ENCODE measurements at regions not wholly inside any gene's neighbourhood (a gene's known extent, or its start where the extent isn't known, plus 50 kb on each side); places are given as distances from the start of the nearest gene placed in this dataset.
"Not testable (repeated sequence)": the region's sequence is repeated elsewhere in the genome, so short reads cannot be mapped to it uniquely, and the experiment has no call there.

DNA sequence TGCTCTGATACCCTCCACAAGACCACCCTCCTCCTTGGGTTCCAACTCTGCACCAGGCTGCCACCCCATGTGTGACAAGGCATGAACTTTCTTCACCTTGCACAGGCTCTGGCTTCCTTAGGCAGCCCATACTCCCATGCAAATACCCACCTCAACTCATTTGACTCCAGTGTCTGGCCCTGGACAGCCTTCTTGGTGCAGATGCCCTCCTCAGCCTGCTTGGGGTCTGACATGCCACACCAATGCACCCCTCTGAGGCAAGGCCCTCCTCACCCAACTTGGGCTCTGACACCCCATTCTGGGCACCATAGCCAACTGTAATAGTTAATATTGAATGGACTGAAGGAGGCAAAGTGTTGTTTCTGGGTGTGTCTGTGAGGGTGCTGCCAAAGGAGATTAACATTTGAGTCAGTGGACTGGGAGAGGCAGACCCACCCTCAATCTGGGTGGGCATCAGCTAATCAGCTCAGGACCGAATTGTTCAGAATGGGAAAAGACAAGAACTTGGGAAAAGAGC, 115.0 kb upstream of the EPB41L4A start:
- no peak for DNase-seq (ENCODE audit: low read depth)

DNA sequence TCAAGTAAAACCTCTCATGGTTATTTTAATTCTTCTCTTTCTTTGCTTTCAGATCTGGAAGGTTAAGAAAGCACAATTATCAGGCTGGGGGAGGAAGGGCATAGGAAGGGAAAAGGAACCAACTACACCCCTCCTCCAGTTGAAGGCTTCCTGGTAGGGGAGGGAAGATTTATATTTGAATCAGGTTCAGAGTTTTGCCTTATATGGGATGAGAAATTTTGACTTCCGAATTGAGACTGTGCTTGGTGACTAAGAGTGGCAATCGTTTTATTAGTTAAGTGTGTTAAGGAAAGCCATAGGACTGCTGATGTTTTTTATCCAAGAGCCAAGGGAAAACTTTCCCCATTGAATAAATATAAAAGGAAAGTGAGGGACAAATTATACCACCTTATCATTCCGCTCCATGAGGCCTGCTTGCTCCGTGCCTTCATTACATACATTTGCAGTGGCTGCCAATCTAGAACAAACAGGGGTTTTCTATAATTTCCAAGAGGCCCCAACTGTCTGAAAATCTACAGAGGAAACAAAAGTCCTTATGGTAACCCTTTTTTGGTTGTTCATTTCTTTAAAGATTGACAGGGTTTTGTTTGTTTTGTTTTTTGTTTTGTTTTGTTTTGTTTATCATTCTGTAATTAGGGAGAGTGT, 115.7 kb upstream of the EPB41L4A start:
- no peak for DNase-seq (ENCODE audit: low read depth)

- DNase-seq (ENCODE audit: low read depth) = no peak
Observed at GRCh38 chr5:112535356-112535755, 116.3 kb upstream of the EPB41L4A start.

- DNase-seq (ENCODE audit: low read depth) = not testable (repeated sequence)
Observed at GRCh38 chr5:112544558-112544957, 125.5 kb upstream of the EPB41L4A start.

DNA sequence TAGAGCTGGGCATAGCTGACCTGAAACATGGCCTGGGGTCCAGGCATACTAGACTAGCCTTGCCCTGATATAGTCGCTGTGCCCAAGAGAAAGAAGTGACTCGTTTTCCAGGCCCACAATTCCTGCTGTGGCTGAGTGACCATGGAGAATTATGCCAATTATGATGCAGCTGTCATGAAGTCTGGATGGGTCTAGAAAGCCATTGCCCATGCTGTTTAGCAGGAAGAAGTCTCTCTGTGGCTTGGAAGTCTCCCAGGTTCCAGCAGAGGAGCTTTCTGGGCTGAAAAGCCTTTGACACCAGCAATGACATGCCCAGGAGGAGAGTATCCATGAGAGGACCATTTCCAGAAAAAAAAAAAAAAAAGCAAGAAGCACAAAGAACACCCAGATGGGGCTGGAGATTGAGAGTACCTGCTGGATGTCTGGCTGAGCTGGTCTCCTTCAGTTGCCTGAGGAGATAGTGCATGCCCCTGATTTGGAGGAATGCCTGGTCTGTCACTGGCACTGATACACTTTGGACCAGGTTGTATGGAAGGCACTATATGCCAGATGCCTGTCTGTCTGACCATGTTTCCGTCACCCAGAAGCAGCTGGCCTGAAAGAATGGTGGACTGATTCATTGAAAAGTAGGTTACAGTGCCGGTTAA, 128.0 kb upstream of the EPB41L4A start:
- peak; percentile 44 for DNase-seq (ENCODE audit: low read depth)

- peak; percentile 73 for DNase-seq (ENCODE audit: low read depth)
Observed at GRCh38 chr5:112548246-112548881, 129.3 kb upstream of the EPB41L4A start.

- no peak for DNase-seq (ENCODE audit: low read depth)
Observed at GRCh38 chr5:112549127-112549526, 130.1 kb upstream of the EPB41L4A start.

GRCh38 chr5:112549605-112550166, 130.6 kb upstream of the EPB41L4A start:
- DNase-seq (ENCODE audit: low read depth) = no peak

- DNase-seq (ENCODE audit: low read depth) = peak; percentile 45
Observed at GRCh38 chr5:112551419-112552032, 132.4 kb upstream of the EPB41L4A start.

DNA sequence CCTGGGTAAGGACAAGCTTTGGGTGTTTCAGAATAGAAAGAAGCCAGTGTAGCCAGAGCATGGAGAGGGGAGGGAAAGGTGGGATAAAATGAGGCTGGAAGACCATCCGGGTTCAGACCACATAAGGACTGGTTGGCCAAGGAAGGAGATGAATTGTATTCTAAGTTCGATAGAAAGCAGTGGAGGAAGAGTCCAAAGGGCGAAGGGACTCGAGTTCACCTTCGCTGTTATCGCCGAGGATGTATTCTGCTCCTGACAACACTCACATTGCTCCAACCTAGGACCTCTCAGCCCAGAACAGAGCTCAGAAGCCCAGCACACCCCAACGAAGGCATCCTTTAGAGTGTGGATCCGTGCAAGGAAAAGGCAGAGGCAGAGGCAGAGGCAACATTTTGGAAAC, 133.1 kb upstream of the EPB41L4A start:
- DNase-seq (ENCODE audit: low read depth) = no peak

GRCh38 chr5:112552791-112553190, 133.7 kb upstream of the EPB41L4A start:
- DNase-seq (ENCODE audit: low read depth) = no peak

- peak; percentile 56 for DNase-seq (ENCODE audit: low read depth)
Observed at GRCh38 chr5:112554101-112554977, 135.3 kb upstream of the EPB41L4A start.

DNA sequence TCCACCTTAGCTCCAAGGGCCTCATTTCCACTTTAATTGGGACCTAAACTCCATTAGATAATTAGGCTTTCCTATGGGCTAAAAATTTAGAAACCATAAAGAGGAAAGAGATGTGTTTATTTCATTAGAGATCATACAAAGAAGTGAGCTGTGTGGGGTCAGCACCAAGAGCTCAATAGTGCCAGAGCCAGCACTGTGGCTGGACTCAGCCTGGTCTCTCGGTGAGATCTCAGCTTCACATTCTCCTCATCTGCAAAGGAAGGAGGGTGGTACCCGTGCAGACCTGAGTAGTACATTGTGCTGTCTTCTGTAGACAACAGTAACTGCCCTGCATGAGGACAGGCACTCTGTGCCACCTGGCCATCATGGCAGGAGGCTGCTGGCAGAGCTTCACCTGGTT, 136.1 kb upstream of the EPB41L4A start:
- no peak for DNase-seq (ENCODE audit: low read depth)

DNA sequence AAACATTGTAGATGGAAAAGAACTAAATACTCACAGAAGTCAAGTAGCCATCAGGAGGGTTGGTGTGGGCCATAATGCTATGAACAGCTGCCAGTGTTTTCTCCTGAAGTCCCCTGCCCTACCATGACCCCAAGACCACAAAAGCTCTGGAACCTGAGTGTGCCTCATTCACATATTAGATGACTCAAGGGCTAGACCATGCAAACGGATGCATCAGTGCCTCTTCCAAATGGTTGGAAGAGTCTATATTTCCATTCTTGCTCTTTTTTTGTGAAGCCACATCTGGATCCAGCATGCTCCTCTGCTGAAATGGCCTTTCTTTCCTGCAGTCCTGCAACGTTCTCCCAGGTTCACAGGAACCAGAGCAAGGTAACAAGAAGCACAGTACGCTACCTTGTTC, 136.6 kb upstream of the EPB41L4A start:
- peak; percentile 86 for DNase-seq (ENCODE audit: low read depth)

GRCh38 chr5:112559501-112559900, 140.4 kb upstream of the EPB41L4A start:
- peak; percentile 75 for DNase-seq (ENCODE audit: low read depth)

- no peak for DNase-seq (ENCODE audit: low read depth)
Observed at GRCh38 chr5:112560371-112560770, 141.3 kb upstream of the EPB41L4A start.

- DNase-seq (ENCODE audit: low read depth) = no peak
Observed at GRCh38 chr5:112563169-112563826, 144.2 kb upstream of the EPB41L4A start.

DNA sequence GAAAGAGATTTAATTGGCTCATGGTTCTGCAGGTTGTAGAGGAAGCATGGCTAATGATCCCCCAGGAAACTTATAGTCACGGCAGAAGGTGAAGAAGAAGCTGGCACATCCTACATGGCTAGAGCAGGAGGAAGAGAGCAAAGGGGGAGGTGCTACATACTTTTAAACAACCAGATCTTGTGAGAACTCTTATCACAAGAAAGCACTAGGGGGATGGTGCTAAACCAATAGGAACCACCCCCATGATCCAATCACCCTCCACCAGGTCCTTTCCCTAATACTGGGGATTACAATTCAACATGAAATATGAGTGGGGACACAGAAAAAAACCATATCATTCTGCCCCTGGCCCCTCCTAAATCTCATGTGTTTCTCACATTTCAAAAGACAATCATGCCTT, 147.2 kb upstream of the EPB41L4A start:
- DNase-seq (ENCODE audit: low read depth) = no peak

DNA sequence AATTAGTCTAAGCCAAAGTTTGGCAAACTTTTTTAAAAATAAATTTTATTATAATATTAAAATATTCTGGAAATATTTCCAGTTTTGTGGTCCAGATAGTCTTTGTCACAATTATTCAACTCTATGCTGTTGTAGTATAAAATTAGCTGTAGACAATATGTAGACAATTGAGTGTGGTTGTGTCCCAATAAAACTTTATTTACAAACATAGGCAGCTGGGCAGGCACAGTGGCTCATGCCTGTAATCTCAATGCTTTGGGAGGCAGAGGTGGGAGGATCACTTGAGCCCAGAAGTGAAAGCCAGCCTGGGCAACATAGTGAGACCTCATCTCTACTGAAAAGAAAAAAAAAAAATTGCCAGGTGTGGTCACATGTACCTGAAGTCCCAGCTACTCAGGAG, 150.5 kb upstream of the EPB41L4A start:
- DNase-seq (ENCODE audit: low read depth) = no peak

GRCh38 chr5:112570708-112571444, 151.8 kb upstream of the EPB41L4A start:
- DNase-seq (ENCODE audit: low read depth) = no peak
